KMS-11 (cell line): ENCODE measurements at regions not wholly inside any gene's neighbourhood (a gene's known extent, or its start where the extent isn't known, plus 50 kb on each side); places are given as distances from the start of the nearest gene placed in this dataset.

Experiments
- H2AFZ ChIP-seq: fragments of 200-600 bp; sonication (generic); 2 replicates; pipeline ENCODE4 v1.6.1; 2016; ENCODE audit warnings: antibody characterized with exemption, mixed run types, low read depth
- H3K27ac ChIP-seq: fragments of 200-600 bp; sonication (generic); 2 replicates; pipeline ENCODE4 v1.6.1; 2016; ENCODE audit warnings: mild to moderate bottlenecking, mixed run types
- H3K27me3 ChIP-seq: fragments of 200-600 bp; sonication (generic); 2 replicates; pipeline ENCODE4 v1.6.1; 2017; ENCODE audit warnings: mild to moderate bottlenecking, low read depth, mixed run types, moderate library complexity; ENCODE audit not compliant: insufficient read depth
- H3K36me3 ChIP-seq: fragments of 200-600 bp; sonication (generic); 2 replicates; pipeline ENCODE4 v1.6.1; 2017; ENCODE audit warnings: mild to moderate bottlenecking, mixed run types; ENCODE audit not compliant: insufficient read depth
- H3K4me1 ChIP-seq: fragments of 200-600 bp; sonication (generic); 2 replicates; pipeline ENCODE4 v1.6.1; 2016; ENCODE audit warnings: mild to moderate bottlenecking, low read depth, mixed run types; ENCODE audit not compliant: poor library complexity, severe bottlenecking
- H3K4me2 ChIP-seq: fragments of 200-600 bp; sonication (generic); 2 replicates; pipeline ENCODE4 v1.7.0; 2016; ENCODE audit warnings: mild to moderate bottlenecking, mixed run types
- H3K4me3 ChIP-seq: fragments of 200-600 bp; sonication (generic); IDR thresholded peaks from 2 replicates; pipeline ENCODE4 v1.6.1; 2017; ENCODE audit warnings: low read depth, low read length, mixed read lengths; ENCODE audit not compliant: insufficient read depth
- H3K79me2 ChIP-seq: fragments of 200-600 bp; sonication (generic); 2 replicates; pipeline ENCODE4 v1.6.1; 2016; ENCODE audit warnings: low read depth, mixed run types; ENCODE audit not compliant: insufficient read depth
- H3K9ac ChIP-seq: fragments of 200-600 bp; sonication (generic); 2 replicates; pipeline ENCODE4 v1.6.1; 2016; ENCODE audit warnings: mild to moderate bottlenecking, mixed run types
- H4K20me1 ChIP-seq: fragments of 200-600 bp; sonication (generic); 2 replicates; pipeline ENCODE4 v1.6.1; 2016; ENCODE audit warnings: mild to moderate bottlenecking, mixed run types; ENCODE audit not compliant: insufficient read depth
- CTCF ChIP-seq: fragments of 200-600 bp; sonication (generic); conservative IDR thresholded peaks from 2 replicates; pipeline ENCODE4 v1.6.1; 2017; ENCODE audit warnings: low read depth, mild to moderate bottlenecking, antibody characterized with exemption, low read length, moderate library complexity, mixed read lengths

GRCh38 chr2:147177071-147177857 lies 667.6 kb upstream of the ACVR2A start:
- Histone ChIP-seq H3K9ac (no peak overlapping the region), H3K27ac (no peak overlapping the region), H3K79me2 (no peaks in the 10 kb centered on the region), H3K36me3 (no peaks in the 10 kb centered on the region), H3K4me3 (no peak overlapping the region), H3K4me2 (no peak overlapping the region), H2AFZ (no peak overlapping the region), H3K27me3 (no peaks in the 10 kb centered on the region), H3K4me1 (peaks cover 32% of the 10 kb centered on the region), H4K20me1 (no peaks in the 10 kb centered on the region)
- no peak for TF ChIP-seq CTCF

DNA sequence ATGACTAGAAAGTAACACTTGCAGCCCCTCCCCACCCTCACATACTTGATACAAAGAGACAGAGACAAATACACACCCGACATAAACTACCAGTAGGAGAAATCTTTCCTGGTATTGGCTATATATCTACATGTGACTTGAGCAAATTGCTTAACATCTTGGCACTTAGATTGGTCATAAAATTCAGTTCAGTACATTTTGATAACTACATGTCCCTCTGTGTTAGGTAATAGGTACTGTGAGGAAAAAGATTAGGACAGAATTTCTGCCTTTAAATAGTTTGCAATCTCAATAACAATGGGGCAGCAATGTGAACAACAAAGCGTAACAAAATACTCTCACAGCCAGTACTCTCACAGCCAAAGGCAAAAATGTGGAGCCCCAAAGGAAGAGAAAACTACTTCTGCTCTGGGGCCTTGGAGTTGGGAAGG lies 670.0 kb upstream of the ACVR2A start:
- no peak overlapping the region for H3K4me2 ChIP-seq
- no peak overlapping the region for H2AFZ ChIP-seq
- no peak overlapping the region for H3K27ac ChIP-seq
- H4K20me1 ChIP-seq, result no peaks in the 10 kb centered on the region
- H3K79me2 ChIP-seq, result no peaks in the 10 kb centered on the region
- no peaks in the 10 kb centered on the region for H3K27me3 ChIP-seq
- peaks cover 15% of the 10 kb centered on the region for H3K4me1 ChIP-seq
- TF ChIP-seq CTCF, result no peak
- no peak overlapping the region for H3K4me3 ChIP-seq
- H3K9ac ChIP-seq, result no peak overlapping the region
- no peaks in the 10 kb centered on the region for H3K36me3 ChIP-seq

GRCh38 chr2:147173798-147174197 lies 671.0 kb upstream of the ACVR2A start:
- Histone ChIP-seq H3K27me3 (no peaks in the 10 kb centered on the region), H4K20me1 (no peaks in the 10 kb centered on the region), H3K4me3 (no peak overlapping the region), H3K27ac (no peak overlapping the region), H3K9ac (no peak overlapping the region), H2AFZ (no peak overlapping the region), H3K4me1 (peaks cover 15% of the 10 kb centered on the region), H3K79me2 (no peaks in the 10 kb centered on the region), H3K36me3 (no peaks in the 10 kb centered on the region), H3K4me2 (0 out of 2 replicates have a peak overlapping the region, but pooled peaks have one; percentile 13)
- TF ChIP-seq CTCF, result no peak

- H3K4me1 ChIP-seq, result peaks cover 15% of the 10 kb centered on the region
- no peak for TF ChIP-seq CTCF
- no peak overlapping the region for H3K9ac ChIP-seq
- H3K79me2 ChIP-seq, result no peaks in the 10 kb centered on the region
- H2AFZ ChIP-seq, result no peak overlapping the region
- no peaks in the 10 kb centered on the region for H3K36me3 ChIP-seq
- 0 out of 2 replicates have a peak overlapping the region, but pooled peaks have one; percentile 13 for H3K4me2 ChIP-seq
- no peaks in the 10 kb centered on the region for H3K27me3 ChIP-seq
- no peaks in the 10 kb centered on the region for H4K20me1 ChIP-seq
- no peak overlapping the region for H3K4me3 ChIP-seq
- no peak overlapping the region for H3K27ac ChIP-seq
These were observed 671.6 kb upstream of the ACVR2A start for GRCh38 chr2:147173189-147173581.
